Putamen (tissue), 1 donor: ENCODE measurements at regions not wholly inside any gene's neighbourhood (a gene's known extent, or its start where the extent isn't known, plus 50 kb on each side); places are given as distances from the start of the nearest gene placed in this dataset.

ENCODE experiments used
- DNase-seq: peaks from one replicate; pipeline ENCODE4 v3.0.0-alpha.2; 2016; ENCODE audit warnings: low spot score

DNA sequence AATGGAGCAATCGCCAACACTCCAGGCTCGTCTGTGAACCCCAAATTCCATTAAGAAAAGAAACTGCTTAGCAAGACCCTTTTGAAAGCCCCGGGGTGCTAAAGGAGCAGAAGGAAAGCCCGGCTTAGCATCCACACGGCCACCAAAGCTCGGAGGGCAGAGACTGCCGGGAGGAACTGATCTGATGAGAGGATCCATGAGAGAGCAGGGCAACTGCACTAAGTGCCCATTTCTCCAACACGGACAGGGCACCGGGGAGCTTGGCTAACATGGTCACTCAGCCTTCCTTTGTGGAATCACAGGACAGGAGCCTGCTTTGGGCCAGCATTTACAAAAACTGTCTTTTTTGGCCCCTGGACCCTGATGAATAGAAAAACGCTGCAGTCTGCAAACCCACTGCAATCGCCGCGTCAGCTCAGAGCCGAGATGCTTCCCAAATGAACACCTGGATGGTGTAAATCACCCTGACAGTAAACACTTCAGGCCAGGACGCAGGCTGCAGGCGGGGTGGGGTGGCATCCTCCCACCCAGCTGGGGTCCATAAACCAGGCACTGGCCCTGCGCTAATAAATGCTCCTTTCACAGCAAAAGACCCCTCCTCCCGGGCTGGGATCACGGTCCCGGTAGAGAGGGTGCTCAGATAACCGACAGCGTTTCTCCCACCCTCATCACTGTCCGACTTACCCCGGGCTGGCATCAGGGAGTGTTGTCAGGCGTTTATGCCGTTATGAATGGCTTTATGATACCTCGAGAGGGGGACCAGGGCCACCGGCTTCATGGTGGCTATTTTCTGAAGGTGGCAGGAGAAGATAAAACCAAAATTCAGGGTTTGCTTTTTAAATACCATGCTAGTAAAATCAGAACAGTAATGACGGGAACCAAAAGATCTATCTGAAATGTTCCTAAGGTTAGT, 299.5 kb downstream of the IRF8 start:
- DNase-seq: no peak

DNA sequence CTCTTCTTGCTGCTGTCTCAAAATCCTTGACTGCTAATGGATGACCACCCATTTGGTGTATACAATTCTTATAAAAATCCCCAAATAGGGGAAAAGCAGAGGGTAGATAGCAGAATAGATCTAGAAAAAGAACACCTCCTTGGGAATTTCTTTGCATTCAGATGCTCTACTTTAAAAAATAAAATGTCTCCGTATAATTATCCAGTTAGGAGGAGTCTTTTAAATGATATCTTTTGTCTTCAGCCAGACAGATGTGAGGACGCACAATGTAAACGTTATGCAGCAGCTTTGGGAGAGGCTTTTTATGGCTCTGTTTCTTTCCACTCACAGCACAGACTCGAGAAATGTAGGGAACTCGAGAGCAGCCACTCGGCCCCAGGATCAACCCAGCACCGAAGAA, 300.2 kb downstream of the IRF8 start:
- no peak for DNase-seq

DNA sequence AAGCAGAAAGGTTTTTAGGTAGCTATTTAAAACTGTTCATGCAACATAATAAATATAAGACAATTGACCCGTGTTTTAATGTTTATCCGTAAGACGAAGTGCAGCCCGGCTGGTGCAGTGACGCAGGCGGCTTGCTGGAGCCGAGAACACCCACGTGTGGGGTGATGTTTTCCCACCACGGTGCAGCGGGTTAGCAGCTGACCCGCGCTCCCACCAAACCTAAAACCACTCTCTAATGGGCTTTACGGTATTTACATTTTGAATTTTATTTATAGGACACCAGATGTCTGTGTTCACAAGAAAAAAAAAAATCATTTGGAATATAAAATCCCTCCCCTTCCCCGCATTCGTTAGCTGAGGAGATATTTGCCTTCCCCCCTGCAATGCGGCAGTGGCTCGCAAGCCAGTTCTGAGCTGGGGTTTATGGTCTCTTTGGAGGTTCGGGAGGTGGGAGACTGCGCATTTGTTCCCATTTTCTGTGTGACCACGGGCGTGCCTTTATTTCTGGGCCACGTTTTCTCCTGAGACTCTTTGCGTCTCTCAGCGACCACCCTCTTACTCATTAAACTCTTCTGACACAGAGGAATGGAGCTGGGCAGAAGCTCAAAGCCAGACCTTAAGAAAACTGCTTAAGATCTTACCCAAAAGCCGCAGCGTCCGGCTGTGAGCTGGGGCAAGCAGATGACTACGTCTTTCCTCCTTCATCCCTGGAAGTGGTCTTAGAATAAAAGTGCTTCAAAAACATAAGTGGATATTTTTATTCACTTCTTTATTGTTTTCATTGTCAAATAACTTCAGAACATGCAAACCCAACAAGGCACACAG, 301.1 kb downstream of the IRF8 start:
- DNase-seq: no peak

DNA sequence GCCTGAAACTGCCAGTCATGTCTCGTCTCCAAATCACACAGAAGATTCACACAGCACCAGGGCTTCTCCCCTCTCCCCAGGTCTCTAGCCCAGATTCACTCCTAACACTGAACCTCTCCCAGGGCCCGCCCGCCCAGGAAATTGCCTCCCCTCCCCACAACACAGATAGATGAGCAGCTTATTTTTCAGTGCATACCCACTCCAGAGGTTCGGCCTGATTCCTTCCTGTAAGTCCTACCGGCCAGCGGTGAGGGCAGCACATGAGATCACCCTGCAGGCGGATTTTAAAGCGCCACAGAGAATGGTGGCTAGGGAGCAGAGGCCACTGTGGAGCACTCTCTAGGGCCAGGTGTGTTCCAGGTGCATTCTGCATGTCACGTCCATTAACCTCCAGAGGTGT, 301.8 kb downstream of the IRF8 start:
- no peak for DNase-seq

DNA sequence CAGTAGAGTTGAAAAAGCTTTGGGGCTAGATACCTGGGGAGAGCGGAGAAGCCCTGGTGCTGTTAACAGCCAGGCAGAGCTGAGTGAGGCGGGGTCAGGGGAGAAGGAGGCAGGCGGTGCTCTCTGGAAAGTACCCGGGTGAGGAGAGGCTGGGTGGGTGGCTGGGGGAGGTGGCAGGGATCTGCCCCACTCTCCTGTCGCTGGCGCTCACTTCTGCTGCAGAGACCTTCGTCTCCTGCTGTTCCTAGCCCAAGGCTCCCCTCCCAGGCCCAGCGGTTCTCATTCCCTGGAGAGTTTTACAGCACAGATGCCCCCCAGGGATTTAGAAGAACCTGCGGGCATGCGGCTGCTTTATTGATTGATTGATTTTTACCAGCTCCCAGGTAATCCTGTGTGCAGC, 302.8 kb downstream of the IRF8 start:
- DNase-seq: no peak

DNA sequence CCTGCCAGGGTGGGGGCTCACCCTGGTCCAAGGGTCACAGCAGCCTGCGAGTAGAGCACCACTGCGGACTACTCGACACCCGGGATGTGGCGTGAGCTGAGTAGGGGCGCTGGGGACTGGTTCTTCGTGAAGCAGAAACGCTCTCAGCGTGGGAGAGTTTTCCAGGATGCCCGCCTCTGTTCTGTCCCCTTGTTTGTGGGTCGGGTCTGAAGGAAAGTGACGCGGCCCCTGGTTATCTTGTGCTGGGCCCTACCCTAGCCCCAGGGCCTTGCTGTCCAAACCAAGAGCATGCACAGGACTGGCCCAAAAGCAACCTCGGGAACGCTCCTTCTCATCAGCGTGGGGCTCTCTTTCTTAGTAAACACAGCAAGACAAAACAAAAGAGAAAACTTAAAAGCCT, 303.3 kb downstream of the IRF8 start:
- no peak for DNase-seq

DNA sequence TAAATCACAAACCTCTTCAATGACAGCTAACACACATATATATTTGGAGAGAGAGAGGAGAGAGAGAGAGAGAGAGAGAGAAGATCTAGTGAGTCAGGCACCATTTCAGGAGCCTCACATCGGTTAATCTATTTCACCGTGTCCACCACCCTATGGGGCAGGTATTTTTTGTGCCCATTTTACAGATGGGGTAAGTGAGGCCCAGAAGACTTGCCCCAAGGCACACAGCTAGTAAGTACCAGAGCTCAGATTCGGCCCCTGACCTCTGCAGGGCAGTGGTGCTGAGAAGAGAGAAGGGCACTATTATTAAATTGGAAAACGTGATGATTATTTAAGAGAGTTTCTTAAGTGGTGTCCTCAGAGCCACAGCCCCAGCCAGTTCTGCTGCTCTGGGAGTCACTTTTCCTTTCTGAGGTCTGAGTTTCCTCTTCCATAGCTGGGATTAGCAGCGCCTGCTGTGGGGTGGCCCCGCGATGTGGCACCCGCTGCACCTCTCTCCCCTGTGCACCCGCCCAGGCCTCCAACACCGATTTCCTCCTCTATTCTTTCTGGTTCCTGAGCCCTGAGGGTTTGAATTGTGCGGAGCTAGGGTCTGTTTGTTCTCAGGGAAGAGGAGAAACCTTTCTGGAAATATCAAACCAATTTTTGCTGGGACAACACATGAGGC, 303.9 kb downstream of the IRF8 start:
- DNase-seq: no peak

DNA sequence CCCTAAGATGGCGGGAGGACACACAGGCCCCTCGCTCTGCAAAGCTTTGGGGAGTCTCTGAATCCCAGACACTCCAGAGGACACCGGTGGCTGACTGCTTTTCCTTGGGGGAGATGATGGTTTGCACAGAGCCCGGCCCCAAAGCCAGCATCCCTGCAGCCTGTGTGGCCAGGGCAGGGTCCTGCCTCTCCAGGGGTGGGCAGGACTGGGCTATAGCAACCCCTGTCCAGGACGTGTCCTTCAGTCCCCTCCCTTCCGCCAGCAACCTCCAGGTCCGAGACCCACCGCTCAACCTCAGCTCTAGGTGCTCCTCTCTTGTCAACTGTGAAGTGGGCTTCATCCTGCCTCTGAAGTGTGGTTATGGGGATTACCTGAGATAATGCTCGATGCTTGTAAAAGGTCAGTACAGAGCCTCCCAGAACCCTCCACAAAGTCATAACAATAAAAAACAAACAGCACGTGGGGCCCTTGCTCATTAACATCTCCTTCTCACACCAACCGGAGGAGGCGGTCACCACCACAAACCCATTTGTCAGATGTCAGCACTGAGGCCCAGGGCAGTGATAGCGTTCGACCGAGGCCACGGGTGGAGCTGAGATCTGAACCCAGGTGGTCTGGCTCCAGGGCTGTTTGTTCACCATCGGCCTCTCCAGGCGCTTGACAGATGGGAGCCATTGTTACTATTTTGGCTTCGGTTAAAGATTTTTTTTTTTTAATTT, 304.8 kb downstream of the IRF8 start:
- DNase-seq: no peak

DNA sequence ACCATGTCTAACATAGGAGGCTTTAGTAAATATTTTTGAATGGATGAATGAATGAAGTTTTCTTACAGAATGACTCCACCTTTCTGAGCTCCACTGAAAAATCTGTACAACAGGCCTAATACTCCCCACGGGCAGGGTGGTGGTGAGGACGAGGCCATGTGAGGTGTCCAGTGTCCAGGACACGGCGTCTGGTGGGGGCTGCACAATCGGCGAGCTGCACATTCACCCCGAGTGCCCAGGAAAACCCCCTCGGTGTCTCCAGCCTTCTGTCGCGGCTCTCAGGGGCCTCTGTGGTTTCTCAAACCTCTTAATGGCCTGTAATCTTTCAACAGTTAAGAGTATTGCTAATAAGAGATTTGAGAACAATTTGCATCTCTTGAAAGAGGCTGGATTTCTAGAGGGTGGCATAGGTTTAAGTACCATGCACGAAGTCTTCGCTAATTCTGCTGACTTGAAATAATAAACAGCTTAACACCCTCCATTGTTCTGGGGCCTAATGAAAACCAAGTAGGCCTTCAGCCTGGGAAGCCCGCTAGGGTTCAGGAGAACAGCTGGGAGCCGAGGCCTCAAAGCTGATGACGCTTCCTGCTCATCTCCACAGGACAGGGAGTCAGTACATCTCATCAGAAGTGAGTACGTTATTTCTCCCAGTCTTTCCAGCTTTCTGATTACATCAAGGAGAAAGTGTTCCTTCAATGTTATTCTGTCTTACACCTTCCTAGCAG, 304.6 kb upstream of the FOXF1 start:
- no peak for DNase-seq

DNA sequence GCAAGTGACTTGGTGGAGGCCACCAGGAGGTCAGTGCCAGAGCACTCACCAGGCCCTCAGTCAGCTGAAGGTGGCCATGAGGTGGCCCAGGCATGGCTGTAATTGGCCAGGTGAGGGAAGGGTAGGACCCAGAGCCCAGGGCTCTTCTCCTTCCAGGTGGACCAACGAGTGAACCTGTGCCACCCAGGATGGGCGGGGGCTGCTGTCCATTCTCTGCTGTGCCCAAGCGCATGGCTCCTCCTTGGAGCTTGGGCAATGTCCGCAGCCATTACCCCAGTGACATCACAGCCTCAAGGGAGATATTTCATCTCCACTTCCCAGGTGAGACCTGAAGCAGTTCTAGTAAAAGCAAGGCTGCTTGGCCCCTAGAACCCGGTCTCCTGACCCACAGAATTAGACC, 303.0 kb upstream of the FOXF1 start:
- DNase-seq: no peak

DNA sequence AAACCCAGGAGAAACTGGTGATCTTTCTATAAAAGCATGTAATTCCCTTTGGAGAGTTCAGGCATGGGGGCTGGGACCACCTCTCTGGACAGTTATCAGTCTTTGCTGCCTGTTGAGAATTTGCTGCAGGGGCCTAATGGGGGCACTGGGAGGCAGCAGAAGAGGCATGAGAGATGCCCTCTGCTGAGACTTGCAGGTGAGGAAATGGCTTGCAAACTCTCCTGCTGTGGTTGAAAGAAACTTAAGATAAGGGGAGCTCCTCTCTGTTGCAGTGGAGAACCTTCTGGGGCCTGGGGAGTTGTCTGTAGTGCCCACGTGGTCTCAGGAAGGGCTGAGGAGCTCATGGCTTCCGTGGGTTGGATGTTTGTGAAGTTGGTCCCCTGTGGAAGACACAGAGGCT, 301.1 kb upstream of the FOXF1 start:
- DNase-seq: no peak

DNA sequence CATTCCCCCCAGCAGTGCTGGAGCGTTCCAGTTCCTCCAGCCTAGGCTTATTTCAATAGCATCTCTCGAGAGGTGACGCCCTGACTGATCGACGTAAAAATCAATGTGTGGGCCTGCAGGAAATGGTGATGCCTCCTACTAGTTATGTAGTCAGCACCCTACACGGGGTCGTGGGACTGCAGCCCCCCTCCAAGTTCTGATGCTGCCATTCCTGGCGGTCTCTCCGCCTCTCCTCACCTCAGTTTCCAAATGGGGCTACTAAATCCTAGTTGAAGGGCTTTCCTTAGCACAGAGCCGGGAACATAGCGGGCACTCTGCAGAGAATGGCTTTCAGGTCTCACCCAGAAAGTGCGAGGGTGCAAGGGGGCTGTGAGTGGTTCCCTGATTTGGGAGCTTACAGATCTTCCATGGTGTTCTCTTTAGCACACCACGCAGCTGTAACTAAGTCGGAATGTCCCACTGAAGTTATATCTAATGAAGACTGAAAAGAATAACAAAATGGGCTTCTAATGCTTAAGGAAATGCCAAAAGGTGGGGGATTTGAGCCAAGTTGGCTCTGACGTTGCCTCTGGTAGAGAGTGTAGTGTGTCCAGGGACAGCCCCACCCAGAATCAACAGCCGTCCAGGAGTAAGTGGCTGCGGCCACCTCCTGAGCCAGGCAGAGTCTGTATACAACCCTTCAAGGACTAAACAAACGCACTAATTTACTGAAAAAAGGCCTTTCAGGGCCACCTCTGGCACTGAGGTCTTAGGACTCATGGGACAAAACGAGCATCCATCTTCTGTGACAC, 299.7 kb upstream of the FOXF1 start:
- no peak for DNase-seq

DNA sequence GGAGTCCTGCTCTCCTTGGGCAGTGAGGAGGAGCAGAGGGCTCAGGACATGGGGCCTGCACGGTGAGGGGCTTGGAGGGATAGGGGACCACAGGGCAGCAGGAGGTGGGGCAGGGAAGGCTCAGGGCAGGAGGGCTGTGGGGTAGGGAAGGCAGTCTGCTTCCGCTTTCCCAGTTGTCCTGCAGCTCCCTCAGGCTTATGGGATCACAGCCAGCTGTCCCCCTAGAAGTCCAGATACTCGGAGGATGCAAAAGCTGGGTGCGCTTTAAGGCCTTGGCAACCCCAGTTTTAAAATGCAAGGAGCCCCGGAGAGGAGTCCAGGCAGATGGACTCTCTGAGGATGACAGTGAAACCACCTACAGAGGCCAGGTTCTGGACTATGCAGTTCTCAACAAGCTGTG, 299.1 kb upstream of the FOXF1 start:
- DNase-seq: no peak

DNA sequence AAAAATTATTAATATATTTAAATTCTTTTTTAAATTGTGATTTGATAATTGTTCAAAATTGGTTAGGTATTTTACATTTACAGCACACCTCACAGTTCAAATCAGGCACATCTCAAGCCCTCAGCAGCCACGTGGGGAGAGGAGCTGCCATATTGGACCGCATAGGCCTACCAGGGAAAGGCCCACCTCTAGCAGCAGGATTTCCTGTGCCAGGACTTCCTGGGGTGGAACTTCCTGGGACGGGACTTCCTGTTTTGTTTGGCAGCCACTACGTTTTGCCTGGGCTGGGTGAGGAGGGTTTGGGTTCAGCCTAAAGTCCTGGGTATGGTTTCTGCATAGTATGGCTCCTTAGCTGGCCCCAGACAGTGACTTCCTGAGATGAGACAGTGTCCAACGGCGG, 298.5 kb upstream of the FOXF1 start:
- no peak for DNase-seq

DNA sequence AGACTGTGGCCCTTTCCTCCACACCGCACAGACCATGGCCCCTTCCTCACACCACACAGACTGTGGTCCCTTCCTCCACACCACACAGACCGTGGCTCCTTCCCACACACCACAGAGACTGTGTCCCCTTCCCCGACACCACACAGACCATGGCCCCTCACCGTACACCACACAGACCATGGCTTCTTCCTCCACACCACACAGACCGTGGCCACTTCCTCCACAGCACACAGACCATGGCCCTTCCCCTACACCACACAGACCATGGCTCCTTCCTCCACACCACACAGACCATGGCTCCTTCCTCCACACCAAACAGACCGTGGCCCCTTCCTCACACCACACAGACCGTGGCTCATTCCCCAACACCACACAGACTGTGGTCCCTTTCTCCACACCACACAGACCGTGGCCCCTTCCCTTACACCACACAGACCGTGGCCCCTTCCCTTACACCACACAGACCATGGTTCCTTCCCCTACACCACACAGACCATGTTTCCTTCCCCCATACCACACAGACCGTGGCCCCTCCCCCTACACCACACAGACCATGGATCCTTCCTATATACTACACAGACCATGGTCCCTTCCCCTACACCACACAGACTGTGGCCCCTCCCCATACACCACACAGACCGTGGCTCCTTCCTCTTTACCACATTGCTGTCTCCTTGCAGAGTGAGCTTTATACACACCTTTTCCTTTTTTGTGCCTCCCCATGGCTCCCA, 297.5 kb upstream of the FOXF1 start:
- no peak for DNase-seq

DNA sequence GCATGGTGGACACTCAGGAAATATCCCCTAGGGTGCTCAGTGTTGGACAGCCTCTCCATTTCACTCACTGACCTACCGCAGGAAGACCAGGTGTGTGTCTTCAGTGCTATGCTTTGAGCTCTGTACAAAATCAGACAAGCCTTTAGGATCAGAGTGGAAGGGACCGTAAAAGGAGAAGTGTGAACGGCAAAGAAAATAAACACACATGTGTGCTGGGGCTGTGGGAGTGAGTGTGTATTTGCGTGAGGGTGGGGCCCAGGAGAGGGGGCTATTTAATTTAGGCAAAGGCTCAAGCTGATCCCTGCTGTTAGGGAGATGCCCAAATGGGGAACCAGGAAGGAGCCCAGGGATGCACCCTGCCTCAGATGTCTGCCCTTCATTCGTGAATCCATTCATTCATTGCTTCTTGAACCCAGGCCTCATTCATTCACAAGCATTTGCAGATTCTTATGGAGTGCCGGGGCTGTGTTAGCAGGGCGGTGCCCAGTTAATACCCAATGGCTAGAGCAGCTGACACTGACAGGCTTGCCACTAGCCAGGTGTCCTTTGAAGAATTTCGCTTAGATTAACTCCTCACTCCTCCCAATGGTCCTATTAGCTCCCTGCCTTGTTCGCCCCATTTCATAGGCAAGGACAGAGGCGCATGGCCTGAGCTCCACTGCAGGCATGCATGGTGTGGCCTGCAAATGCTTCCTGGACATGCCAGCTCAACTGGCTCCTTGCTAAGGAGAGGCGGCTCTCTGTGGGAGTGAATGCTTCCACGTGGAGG, 296.7 kb upstream of the FOXF1 start:
- no peak for DNase-seq

DNA sequence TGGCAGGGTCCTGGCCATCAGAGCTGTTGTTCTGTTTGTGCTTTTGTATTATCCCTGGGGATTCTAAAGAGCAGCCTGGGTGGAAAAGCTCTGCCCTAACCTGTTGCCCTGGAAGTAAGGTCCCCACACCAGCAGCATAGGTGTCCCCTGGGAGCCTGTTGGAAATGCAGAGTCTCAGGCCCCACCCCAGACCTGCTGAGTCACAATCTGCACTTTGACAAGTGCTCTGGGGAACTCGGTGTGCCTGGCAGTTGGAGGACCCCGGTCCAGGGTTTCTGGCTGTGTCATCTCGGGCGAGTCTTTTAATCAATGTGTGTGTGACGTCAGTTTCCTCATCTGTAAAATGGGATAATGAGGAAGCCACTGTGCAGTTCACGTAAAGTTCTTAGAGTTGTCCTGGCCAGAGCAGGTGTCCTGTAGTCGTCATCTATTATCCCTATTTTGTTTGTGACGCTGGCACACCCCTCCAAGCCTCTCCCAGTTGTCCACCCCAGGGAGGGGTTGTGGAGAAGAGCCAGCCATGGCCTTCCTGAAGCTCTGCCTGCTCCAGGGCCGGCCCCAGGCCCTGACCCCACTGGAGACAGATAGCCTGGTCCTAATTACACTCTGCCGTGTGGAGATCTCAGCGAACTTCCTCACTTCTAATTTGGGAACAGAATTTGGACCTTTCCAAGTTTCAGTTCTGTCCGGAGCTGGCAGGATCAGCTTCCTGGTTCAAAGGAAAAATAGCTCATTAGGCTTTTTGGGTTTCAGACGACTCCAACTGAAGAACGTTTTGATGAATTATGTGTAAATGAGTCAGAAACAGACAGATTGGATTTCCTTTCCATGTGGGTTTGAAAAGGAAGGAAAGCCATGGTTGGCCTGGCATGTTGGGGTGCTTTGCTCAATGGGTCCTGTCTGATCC, 295.7 kb upstream of the FOXF1 start:
- DNase-seq: peak; percentile 17
